ENCODE measurements at regions not wholly inside any gene's neighbourhood (a gene's known extent, or its start where the extent isn't known, plus 50 kb on each side); places are given as distances from the start of the nearest gene placed in this dataset.

DNA sequence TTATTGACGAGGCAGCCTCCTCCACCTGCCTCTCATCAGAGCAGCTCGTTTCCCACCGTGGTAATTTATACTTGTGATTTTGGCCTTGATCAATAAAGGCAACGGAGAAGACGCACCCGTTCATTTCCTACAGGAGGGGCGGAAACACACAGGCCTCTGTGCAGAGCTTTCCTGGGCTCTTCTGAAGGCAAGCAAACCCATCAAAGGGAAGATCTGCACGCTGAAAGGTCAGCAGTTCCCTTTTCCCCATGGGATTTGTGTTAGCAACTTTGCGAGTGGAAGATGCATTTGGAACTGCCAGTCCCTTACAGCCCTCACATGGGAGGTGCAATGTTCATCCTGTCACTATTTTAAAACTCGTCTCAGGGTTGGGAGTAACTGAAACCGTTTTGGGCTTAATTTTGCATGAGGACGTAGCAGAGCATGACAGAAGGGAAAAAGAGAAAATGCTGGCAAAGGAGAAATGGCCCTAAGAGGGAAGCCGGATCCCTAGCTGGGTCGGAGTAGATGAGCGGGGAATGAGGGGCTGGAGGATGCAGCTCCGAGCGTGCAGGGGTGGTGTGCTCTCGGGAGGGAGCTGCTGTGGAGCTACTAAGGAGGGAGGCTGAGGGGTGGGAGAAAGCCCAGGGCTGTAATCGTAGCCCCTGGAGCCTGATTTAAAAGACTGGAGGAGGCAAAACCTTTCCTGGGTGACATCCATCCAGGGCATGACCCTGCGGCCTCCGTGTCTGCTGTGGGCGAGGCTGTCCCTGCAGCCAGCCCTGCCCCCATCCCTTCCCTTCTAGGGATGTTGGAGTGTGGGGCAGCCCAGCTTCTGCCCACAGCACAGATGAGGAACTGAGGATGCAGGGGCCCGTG, 111.1 kb upstream of the FAM20C start (continued):
- TF ChIP-seq, protein P1, sequence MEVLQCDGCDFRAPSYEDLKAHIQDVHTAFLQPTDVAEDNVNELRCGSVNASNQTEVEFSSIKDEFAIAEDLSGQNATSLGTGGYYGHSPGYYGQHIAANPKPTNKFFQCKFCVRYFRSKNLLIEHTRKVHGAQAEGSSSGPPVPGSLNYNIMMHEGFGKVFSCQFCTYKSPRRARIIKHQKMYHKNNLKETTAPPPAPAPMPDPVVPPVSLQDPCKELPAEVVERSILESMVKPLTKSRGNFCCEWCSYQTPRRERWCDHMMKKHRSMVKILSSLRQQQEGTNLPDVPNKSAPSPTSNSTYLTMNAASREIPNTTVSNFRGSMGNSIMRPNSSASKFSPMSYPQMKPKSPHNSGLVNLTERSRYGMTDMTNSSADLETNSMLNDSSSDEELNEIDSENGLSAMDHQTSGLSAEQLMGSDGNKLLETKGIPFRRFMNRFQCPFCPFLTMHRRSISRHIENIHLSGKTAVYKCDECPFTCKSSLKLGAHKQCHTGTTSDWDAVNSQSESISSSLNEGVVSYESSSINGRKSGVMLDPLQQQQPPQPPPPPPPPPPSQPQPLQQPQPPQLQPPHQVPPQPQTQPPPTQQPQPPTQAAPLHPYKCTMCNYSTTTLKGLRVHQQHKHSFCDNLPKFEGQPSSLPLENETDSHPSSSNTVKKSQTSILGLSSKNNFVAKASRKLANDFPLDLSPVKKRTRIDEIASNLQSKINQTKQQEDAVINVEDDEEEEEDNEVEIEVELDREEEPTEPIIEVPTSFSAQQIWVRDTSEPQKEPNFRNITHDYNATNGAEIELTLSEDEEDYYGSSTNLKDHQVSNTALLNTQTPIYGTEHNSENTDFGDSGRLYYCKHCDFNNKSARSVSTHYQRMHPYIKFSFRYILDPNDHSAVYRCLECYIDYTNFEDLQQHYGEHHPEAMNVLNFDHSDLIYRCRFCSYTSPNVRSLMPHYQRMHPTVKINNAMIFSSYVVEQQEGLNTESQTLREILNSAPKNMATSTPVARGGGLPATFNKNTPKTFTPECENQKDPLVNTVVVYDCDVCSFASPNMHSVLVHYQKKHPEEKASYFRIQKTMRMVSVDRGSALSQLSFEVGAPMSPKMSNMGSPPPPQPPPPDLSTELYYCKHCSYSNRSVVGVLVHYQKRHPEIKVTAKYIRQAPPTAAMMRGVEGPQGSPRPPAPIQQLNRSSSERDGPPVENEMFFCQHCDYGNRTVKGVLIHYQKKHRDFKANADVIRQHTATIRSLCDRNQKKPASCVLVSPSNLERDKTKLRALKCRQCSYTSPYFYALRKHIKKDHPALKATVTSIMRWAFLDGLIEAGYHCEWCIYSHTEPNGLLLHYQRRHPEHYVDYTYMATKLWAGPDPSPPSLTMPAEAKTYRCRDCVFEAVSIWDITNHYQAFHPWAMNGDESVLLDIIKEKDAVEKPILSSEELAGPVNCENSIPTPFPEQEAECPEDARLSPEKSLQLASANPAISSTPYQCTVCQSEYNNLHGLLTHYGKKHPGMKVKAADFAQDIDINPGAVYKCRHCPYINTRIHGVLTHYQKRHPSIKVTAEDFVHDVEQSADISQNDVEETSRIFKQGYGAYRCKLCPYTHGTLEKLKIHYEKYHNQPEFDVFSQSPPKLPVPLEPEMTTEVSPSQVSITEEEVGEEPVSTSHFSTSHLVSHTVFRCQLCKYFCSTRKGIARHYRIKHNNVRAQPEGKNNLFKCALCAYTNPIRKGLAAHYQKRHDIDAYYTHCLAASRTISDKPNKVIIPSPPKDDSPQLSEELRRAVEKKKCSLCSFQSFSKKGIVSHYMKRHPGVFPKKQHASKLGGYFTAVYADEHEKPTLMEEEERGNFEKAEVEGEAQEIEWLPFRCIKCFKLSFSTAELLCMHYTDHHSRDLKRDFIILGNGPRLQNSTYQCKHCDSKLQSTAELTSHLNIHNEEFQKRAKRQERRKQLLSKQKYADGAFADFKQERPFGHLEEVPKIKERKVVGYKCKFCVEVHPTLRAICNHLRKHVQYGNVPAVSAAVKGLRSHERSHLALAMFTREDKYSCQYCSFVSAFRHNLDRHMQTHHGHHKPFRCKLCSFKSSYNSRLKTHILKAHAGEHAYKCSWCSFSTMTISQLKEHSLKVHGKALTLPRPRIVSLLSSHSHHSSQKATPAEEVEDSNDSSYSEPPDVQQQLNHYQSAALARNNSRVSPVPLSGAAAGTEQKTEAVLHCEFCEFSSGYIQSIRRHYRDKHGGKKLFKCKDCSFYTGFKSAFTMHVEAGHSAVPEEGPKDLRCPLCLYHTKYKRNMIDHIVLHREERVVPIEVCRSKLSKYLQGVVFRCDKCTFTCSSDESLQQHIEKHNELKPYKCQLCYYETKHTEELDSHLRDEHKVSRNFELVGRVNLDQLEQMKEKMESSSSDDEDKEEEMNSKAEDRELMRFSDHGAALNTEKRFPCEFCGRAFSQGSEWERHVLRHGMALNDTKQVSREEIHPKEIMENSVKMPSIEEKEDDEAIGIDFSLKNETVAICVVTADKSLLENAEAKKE (CRISPR knock-in tag; IDR thresholded peaks at IDR 0.05), result no peak
- TF ChIP-seq ZNF114 (CRISPR knock-in tag; IDR thresholded peaks at IDR 0.05) (no peak), CREB1 (CRISPR knock-in tag; IDR thresholded peaks at IDR 0.05; ENCODE audit: low read depth) (no peak), POLR2AphosphoS5 (IDR thresholded peaks at IDR 0.05; ENCODE audit: low read depth) (no peak), STAT1 (IDR thresholded peaks at IDR 0.05; ENCODE audit: unreplicated experiment) (no peak), NANOG (IDR thresholded peaks at IDR 0.05; ENCODE audit: borderline replicate concordance) (no peak)
- TF ChIP-seq, protein P2, sequence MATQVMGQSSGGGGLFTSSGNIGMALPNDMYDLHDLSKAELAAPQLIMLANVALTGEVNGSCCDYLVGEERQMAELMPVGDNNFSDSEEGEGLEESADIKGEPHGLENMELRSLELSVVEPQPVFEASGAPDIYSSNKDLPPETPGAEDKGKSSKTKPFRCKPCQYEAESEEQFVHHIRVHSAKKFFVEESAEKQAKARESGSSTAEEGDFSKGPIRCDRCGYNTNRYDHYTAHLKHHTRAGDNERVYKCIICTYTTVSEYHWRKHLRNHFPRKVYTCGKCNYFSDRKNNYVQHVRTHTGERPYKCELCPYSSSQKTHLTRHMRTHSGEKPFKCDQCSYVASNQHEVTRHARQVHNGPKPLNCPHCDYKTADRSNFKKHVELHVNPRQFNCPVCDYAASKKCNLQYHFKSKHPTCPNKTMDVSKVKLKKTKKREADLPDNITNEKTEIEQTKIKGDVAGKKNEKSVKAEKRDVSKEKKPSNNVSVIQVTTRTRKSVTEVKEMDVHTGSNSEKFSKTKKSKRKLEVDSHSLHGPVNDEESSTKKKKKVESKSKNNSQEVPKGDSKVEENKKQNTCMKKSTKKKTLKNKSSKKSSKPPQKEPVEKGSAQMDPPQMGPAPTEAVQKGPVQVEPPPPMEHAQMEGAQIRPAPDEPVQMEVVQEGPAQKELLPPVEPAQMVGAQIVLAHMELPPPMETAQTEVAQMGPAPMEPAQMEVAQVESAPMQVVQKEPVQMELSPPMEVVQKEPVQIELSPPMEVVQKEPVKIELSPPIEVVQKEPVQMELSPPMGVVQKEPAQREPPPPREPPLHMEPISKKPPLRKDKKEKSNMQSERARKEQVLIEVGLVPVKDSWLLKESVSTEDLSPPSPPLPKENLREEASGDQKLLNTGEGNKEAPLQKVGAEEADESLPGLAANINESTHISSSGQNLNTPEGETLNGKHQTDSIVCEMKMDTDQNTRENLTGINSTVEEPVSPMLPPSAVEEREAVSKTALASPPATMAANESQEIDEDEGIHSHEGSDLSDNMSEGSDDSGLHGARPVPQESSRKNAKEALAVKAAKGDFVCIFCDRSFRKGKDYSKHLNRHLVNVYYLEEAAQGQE (IDR thresholded peaks at IDR 0.05; ENCODE audit: unreplicated experiment), result no peak

Data from GM23338 (cell line).